WTC11 (cell line): ENCODE measurements at regions not wholly inside any gene's neighbourhood (a gene's known extent, or its start where the extent isn't known, plus 50 kb on each side); places are given as distances from the start of the nearest gene placed in this dataset.

ENCODE experiments used
- ATAC-seq: fragments of 200-7000 bp; cut with Tn5 transposase; 2 replicates; pipeline ENCODE4 v1.10.0; 2021; ENCODE audit warnings: mild to moderate bottlenecking, moderate library complexity
- CTCF ChIA-PET: fragments of 300-600 bp; sonication (Branson Sonifier 250); formaldehyde crosslinking; loops from one replicate; lab custom pipeline; 2021; ENCODE audit warnings: antibody characterized with exemption; lab: Charles Lee
- POLR2A ChIA-PET: fragments of 350-600 bp; sonication (Branson Sonifier 250); formaldehyde crosslinking; loops from one replicate; lab custom pipeline; 2021; ENCODE audit warnings: antibody characterized with exemption; lab: Charles Lee
- DNase-seq: peaks from one replicate; pipeline ENCODE4 v3.0.0; 2021; ENCODE audit warnings: low spot score
- H3K27ac Mint-ChIP-seq: 2 replicates; pipeline ENCODE4 v1.8.0; 2021; ENCODE audit warnings: mixed read lengths
- H3K27me3 Mint-ChIP-seq: 2 replicates; pipeline ENCODE4 v1.8.0; 2021; ENCODE audit warnings: low read depth, mild to moderate bottlenecking, moderate library complexity, mixed read lengths
- H3K36me3 Mint-ChIP-seq: 2 replicates; pipeline ENCODE4 v1.8.0; 2021; ENCODE audit warnings: mixed read lengths
- H3K4me1 Mint-ChIP-seq: 2 replicates; pipeline ENCODE4 v1.8.0; 2022; ENCODE audit warnings: mixed read lengths
- H3K4me3 Mint-ChIP-seq: 2 replicates; pipeline ENCODE4 v1.8.0; 2021; ENCODE audit warnings: mild to moderate bottlenecking, moderate library complexity, mixed read lengths
- H3K9me3 Mint-ChIP-seq: 2 replicates; pipeline ENCODE4 v1.8.0; 2021; ENCODE audit warnings: mixed read lengths
- ESRRA ChIP-seq: sonication (generic); formaldehyde crosslinking; IDR thresholded peaks from 2 replicates; pipeline ENCODE4 v1.8.1; 2022; ENCODE audit warnings: mild to moderate bottlenecking, missing genetic modification reagents, borderline replicate concordance
- ETV6 ChIP-seq: sonication (generic); formaldehyde crosslinking; IDR thresholded peaks from 2 replicates; pipeline ENCODE4 v1.8.1; 2022; ENCODE audit warnings: mild to moderate bottlenecking, missing genetic modification reagents
- IRF2 ChIP-seq: sonication (generic); formaldehyde crosslinking; IDR thresholded peaks from 2 replicates; pipeline ENCODE4 v1.8.0; 2022; ENCODE audit warnings: low read depth, missing genetic modification reagents, borderline replicate concordance
- MYBL2 ChIP-seq: sonication (generic); formaldehyde crosslinking; IDR thresholded peaks from 2 replicates; pipeline ENCODE4 v1.8.1; 2023; ENCODE audit warnings: mild to moderate bottlenecking, moderate library complexity, missing genetic modification reagents
- NFYB ChIP-seq: sonication (generic); formaldehyde crosslinking; conservative IDR thresholded peaks from 2 replicates; pipeline ENCODE4 v1.8.0; 2022; ENCODE audit warnings: low read depth, missing genetic modification reagents
- NR2C2 ChIP-seq: sonication (generic); formaldehyde crosslinking; IDR thresholded peaks from 2 replicates; pipeline ENCODE4 v1.8.0; 2022; ENCODE audit warnings: mild to moderate bottlenecking, missing genetic modification reagents
- OVOL2 ChIP-seq: fragments of 250-450 bp; sonication (Bioruptor Pico); IDR thresholded peaks from 2 replicates; pipeline ENCODE4 v1.9.0; 2021; ENCODE audit warnings: mild to moderate bottlenecking, borderline replicate concordance
- PRRX2 ChIP-seq: fragments of 250-450 bp; sonication (Bioruptor Pico); IDR thresholded peaks from 2 replicates; pipeline ENCODE4 v1.8.0; 2021; ENCODE audit warnings: mild to moderate bottlenecking
- RELA ChIP-seq: sonication (generic); formaldehyde crosslinking; IDR thresholded peaks from 2 replicates; pipeline ENCODE4 v1.8.1; 2022; ENCODE audit warnings: missing genetic modification reagents, mild to moderate bottlenecking, borderline replicate concordance
- TCF7 ChIP-seq: sonication (generic); formaldehyde crosslinking; IDR thresholded peaks from 2 replicates; pipeline ENCODE4 v1.8.0; 2022; ENCODE audit warnings: mild to moderate bottlenecking, low read depth, missing genetic modification reagents, moderate library complexity
- TEAD1 ChIP-seq: sonication (generic); formaldehyde crosslinking; IDR thresholded peaks from 2 replicates; pipeline ENCODE4 v1.8.0; 2022; ENCODE audit warnings: mild to moderate bottlenecking, missing genetic modification reagents
- ZNF121 ChIP-seq: sonication (generic); formaldehyde crosslinking; IDR thresholded peaks from 2 replicates; pipeline ENCODE4 v1.8.0; 2023; ENCODE audit warnings: missing genetic modification reagents
- ZNF138 ChIP-seq: sonication (generic); formaldehyde crosslinking; conservative IDR thresholded peaks from 2 replicates; pipeline ENCODE4 v1.8.1; 2022; ENCODE audit warnings: mild to moderate bottlenecking, moderate library complexity, missing genetic modification reagents
- ZNF232 ChIP-seq: sonication (generic); formaldehyde crosslinking; IDR thresholded peaks from 2 replicates; pipeline ENCODE4 v1.8.0; 2022; ENCODE audit warnings: mild to moderate bottlenecking, missing genetic modification reagents
- ZNF423 ChIP-seq: fragments of 250-450 bp; sonication (Bioruptor Pico); IDR thresholded peaks from 2 replicates; pipeline ENCODE4 v2.1.2; 2022; ENCODE audit warnings: mild to moderate bottlenecking, moderate library complexity
- TF ChIP-seq, protein P1 (sequence below): sonication (generic); formaldehyde crosslinking; conservative IDR thresholded peaks from 2 replicates; pipeline ENCODE4 v1.8.1; 2023; ENCODE audit warnings: mild to moderate bottlenecking, low read depth, missing genetic modification reagents, moderate library complexity
- TF ChIP-seq, protein P2 (sequence below): sonication (generic); formaldehyde crosslinking; IDR thresholded peaks from 2 replicates; pipeline ENCODE4 v1.8.0; 2022; ENCODE audit warnings: missing genetic modification reagents

- ChIA-PET CTCF (interaction anchor here (1.1 kb wide), 1 partner anchor 15 kb away, joined by 3 read pairs; no protein-coding TSS in a partner anchor), POLR2A (no interaction called here)
- TF ChIP-seq TCF7 (CRISPR knock-in tag) (no peak), NFYB (CRISPR knock-in tag) (no peak), TEAD1 (CRISPR knock-in tag) (no peak), ZNF423 (CRISPR knock-in tag) (no peak), RELA (no peak), IRF2 (CRISPR knock-in tag) (no peak), ETV6 (CRISPR knock-in tag) (no peak), MYBL2 (CRISPR knock-in tag) (no peak), ZNF138 (CRISPR knock-in tag) (no peak), OVOL2 (no peak), ZNF121 (no peak), PRRX2 (CRISPR knock-in tag) (no peak), ZNF232 (CRISPR knock-in tag) (no peak)
- TF ChIP-seq, protein P1, sequence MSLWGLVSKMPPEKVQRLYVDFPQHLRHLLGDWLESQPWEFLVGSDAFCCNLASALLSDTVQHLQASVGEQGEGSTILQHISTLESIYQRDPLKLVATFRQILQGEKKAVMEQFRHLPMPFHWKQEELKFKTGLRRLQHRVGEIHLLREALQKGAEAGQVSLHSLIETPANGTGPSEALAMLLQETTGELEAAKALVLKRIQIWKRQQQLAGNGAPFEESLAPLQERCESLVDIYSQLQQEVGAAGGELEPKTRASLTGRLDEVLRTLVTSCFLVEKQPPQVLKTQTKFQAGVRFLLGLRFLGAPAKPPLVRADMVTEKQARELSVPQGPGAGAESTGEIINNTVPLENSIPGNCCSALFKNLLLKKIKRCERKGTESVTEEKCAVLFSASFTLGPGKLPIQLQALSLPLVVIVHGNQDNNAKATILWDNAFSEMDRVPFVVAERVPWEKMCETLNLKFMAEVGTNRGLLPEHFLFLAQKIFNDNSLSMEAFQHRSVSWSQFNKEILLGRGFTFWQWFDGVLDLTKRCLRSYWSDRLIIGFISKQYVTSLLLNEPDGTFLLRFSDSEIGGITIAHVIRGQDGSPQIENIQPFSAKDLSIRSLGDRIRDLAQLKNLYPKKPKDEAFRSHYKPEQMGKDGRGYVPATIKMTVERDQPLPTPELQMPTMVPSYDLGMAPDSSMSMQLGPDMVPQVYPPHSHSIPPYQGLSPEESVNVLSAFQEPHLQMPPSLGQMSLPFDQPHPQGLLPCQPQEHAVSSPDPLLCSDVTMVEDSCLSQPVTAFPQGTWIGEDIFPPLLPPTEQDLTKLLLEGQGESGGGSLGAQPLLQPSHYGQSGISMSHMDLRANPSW (CRISPR knock-in tag) = no peak
- ATAC-seq (no peak), DNase-seq (no peak)
- Mint-ChIP-seq H3K27me3 (no peaks in the 10 kb centered on the region), H3K4me3 (no peak overlapping the region), H3K4me1 (peaks cover 8% of the 10 kb centered on the region), H3K9me3 (peaks cover 11% of the 10 kb centered on the region), H3K36me3 (no peaks in the 10 kb centered on the region), H3K27ac (no peak overlapping the region)
Observed at GRCh38 chr4:177066746-177067145, 242.9 kb upstream of the NEIL3 start.

DNA sequence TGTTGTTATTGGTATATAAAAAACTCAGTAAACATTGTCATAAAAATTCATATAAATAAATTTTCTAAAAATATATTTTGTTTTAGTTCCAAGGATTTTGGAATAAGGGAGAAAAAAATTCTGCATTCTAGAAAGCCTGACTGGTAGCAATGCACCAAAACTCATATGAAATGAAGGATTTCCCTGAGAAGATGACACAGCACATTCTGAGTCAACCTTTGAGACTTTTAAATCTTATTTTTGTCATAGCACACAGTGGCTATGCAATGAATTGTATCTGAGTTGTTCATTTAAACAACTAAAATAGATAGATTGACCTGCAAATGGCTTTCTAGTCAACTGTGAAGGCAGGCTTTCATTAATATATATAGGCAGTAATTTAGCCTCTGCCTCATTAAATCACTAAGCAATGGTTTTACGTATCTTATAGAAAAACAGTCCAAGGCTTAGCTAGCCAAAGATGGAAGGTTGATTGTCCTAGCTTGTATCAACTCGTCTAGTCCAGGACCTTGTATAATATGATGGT lies 239.1 kb upstream of the NEIL3 start:
- no peak for TF ChIP-seq NR2C2 (CRISPR knock-in tag)
- TF ChIP-seq, protein P2, sequence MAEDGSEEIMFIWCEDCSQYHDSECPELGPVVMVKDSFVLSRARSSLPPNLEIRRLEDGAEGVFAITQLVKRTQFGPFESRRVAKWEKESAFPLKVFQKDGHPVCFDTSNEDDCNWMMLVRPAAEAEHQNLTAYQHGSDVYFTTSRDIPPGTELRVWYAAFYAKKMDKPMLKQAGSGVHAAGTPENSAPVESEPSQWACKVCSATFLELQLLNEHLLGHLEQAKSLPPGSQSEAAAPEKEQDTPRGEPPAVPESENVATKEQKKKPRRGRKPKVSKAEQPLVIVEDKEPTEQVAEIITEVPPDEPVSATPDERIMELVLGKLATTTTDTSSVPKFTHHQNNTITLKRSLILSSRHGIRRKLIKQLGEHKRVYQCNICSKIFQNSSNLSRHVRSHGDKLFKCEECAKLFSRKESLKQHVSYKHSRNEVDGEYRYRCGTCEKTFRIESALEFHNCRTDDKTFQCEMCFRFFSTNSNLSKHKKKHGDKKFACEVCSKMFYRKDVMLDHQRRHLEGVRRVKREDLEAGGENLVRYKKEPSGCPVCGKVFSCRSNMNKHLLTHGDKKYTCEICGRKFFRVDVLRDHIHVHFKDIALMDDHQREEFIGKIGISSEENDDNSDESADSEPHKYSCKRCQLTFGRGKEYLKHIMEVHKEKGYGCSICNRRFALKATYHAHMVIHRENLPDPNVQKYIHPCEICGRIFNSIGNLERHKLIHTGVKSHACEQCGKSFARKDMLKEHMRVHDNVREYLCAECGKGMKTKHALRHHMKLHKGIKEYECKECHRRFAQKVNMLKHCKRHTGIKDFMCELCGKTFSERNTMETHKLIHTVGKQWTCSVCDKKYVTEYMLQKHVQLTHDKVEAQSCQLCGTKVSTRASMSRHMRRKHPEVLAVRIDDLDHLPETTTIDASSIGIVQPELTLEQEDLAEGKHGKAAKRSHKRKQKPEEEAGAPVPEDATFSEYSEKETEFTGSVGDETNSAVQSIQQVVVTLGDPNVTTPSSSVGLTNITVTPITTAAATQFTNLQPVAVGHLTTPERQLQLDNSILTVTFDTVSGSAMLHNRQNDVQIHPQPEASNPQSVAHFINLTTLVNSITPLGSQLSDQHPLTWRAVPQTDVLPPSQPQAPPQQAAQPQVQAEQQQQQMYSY (CRISPR knock-in tag) = no peak
- no peak for TF ChIP-seq TCF7 (CRISPR knock-in tag)
- no peak for TF ChIP-seq ESRRA
- no peak for TF ChIP-seq ZNF232 (CRISPR knock-in tag)
- H3K27ac Mint-ChIP-seq = no peak overlapping the region
- no peak for DNase-seq
- H3K4me3 Mint-ChIP-seq = no peak overlapping the region
- ChIA-PET POLR2A (no interaction called here), CTCF (no interaction called here)
- peaks cover 6% of the 10 kb centered on the region for H3K9me3 Mint-ChIP-seq
- no peak for ATAC-seq
- no peaks in the 10 kb centered on the region for H3K27me3 Mint-ChIP-seq
- no peaks in the 10 kb centered on the region; the same call in 1 of the 2 replicates for H3K4me1 Mint-ChIP-seq
- H3K36me3 Mint-ChIP-seq = no peaks in the 10 kb centered on the region
